HG03139 (cell line): ENCODE measurements at regions not wholly inside any gene's neighbourhood (a gene's known extent, or its start where the extent isn't known, plus 50 kb on each side); places are given as distances from the start of the nearest gene placed in this dataset.

Experiments
- ATAC-seq: cut with Tn5 transposase; IDR thresholded peaks from one replicate; pipeline ENCODE4 v1.9.1; 2021; ENCODE audit not compliant: unreplicated experiment

GRCh38 chr18:78129260-78129659 lies 850.4 kb upstream of the SALL3 start:
- ATAC-seq, result no peak

- ATAC-seq, result no peak
Observed at GRCh38 chr18:78130232-78131195, 849.1 kb upstream of the SALL3 start.

- no peak for ATAC-seq
Observed at GRCh38 chr18:78133729-78134128, 845.9 kb upstream of the SALL3 start.

- no peak for ATAC-seq
Observed at GRCh38 chr18:78136986-78137385, 842.6 kb upstream of the SALL3 start.

GRCh38 chr18:78138983-78139496 lies 840.6 kb upstream of the SALL3 start:
- ATAC-seq, result no peak

GRCh38 chr18:78140294-78140693 lies 839.3 kb upstream of the SALL3 start:
- ATAC-seq, result no peak

GRCh38 chr18:78144669-78145068 lies 834.9 kb upstream of the SALL3 start:
- no peak for ATAC-seq

GRCh38 chr18:78145096-78145495 lies 834.5 kb upstream of the SALL3 start:
- no peak for ATAC-seq

GRCh38 chr18:78146136-78147085 lies 833.2 kb upstream of the SALL3 start:
- no peak for ATAC-seq

- no peak for ATAC-seq
Observed at GRCh38 chr18:78150590-78150989, 829.0 kb upstream of the SALL3 start.

- ATAC-seq, result no peak
Observed at GRCh38 chr18:78151234-78151633, 828.4 kb upstream of the SALL3 start.

GRCh38 chr18:78151948-78152725 lies 827.5 kb upstream of the SALL3 start:
- ATAC-seq, result no peak

- no peak for ATAC-seq
Observed at GRCh38 chr18:78153362-78153761, 826.3 kb upstream of the SALL3 start.

GRCh38 chr18:78154444-78154843 lies 825.2 kb upstream of the SALL3 start:
- ATAC-seq, result no peak

GRCh38 chr18:78154853-78155252 lies 824.8 kb upstream of the SALL3 start:
- no peak for ATAC-seq

GRCh38 chr18:78156466-78156865 lies 823.2 kb upstream of the SALL3 start:
- no peak for ATAC-seq

GRCh38 chr18:78158943-78159342 lies 820.7 kb upstream of the SALL3 start:
- ATAC-seq, result no peak

- ATAC-seq, result no peak
Observed at GRCh38 chr18:78159397-78159796, 820.2 kb upstream of the SALL3 start.

- ATAC-seq, result no peak
Observed at GRCh38 chr18:78160961-78161656, 818.5 kb upstream of the SALL3 start.

- ATAC-seq, result no peak
Observed at GRCh38 chr18:78165525-78165924, 814.1 kb upstream of the SALL3 start.
